Umbilical cord (tissue), 1 donor: ENCODE measurements at regions not wholly inside any gene's neighbourhood (a gene's known extent, or its start where the extent isn't known, plus 50 kb on each side); places are given as distances from the start of the nearest gene placed in this dataset.

Source experiments
- DNase-seq: peaks from one replicate; pipeline ENCODE4 v3.0.0-alpha.2; 2015; ENCODE audit warnings: low spot score

- no peak for DNase-seq
Observed at GRCh38 chr17:31715446-31715845, 143.6 kb downstream of the COPRS start.

- no peak for DNase-seq
Observed at GRCh38 chr17:31704483-31704882, 154.6 kb downstream of the COPRS start.

GRCh38 chr17:31702041-31702440 lies 157.0 kb downstream of the COPRS start:
- DNase-seq = no peak

- DNase-seq = no peak
Observed at GRCh38 chr17:31700973-31701372, 158.1 kb downstream of the COPRS start.

GRCh38 chr17:31699886-31700285 lies 159.2 kb downstream of the COPRS start:
- DNase-seq = no peak

- DNase-seq = no peak
Observed at GRCh38 chr17:31699281-31699680, 159.8 kb downstream of the COPRS start.

- DNase-seq = no peak
Observed at GRCh38 chr17:31698751-31699150, 160.3 kb downstream of the COPRS start.

- no peak for DNase-seq
Observed at GRCh38 chr17:31697838-31698237, 161.2 kb downstream of the COPRS start.

- peak; percentile 11 for DNase-seq
Observed at GRCh38 chr17:31696703-31697325, 162.2 kb downstream of the COPRS start.

GRCh38 chr17:31696184-31696602 lies 162.9 kb downstream of the COPRS start:
- DNase-seq = peak; percentile 94

GRCh38 chr17:31695456-31696090 lies 163.5 kb downstream of the COPRS start:
- peak; percentile 70 for DNase-seq

- DNase-seq = peak; percentile 73
Observed at GRCh38 chr17:31693433-31694220, 165.4 kb downstream of the COPRS start.

GRCh38 chr17:31692632-31693031 lies 166.4 kb downstream of the COPRS start:
- no peak for DNase-seq

- peak; percentile 12 for DNase-seq
Observed at GRCh38 chr17:31692027-31692426, 167.0 kb downstream of the COPRS start.

- no peak for DNase-seq
Observed at GRCh38 chr17:31691251-31691905, 167.7 kb downstream of the COPRS start.

- DNase-seq = no peak
Observed at GRCh38 chr17:31690151-31690551, 168.9 kb downstream of the COPRS start.

GRCh38 chr17:31688701-31689100 lies 170.3 kb downstream of the COPRS start:
- DNase-seq = no peak

GRCh38 chr17:31687505-31688126 lies 171.4 kb downstream of the COPRS start:
- DNase-seq = no peak

- DNase-seq = no peak
Observed at GRCh38 chr17:31686495-31686894, 172.5 kb downstream of the COPRS start.

GRCh38 chr17:31684901-31685300 lies 174.1 kb downstream of the COPRS start:
- DNase-seq = no peak

GRCh38 chr17:31680126-31680525 lies 178.9 kb downstream of the COPRS start:
- no peak for DNase-seq

GRCh38 chr17:31679667-31680066 lies 179.4 kb downstream of the COPRS start:
- no peak for DNase-seq
